Esophagus muscularis mucosa (tissue), 4 donors: ENCODE measurements at regions not wholly inside any gene's neighbourhood (a gene's known extent, or its start where the extent isn't known, plus 50 kb on each side); places are given as distances from the start of the nearest gene placed in this dataset.

ENCODE experiments used
- DNase-seq: peaks from one replicate; pipeline ENCODE4 v3.0.0-alpha.2; 2017; ENCODE audit errors: extremely low spot score
- H3K27ac ChIP-seq, 4 donors: fragments of 200-600 bp; sonication (generic); replicated peaks in 1 of 4; 1 replicate in 3 of 4; 2 replicates in 1 of 4; pipeline ENCODE4 v1.5.1; 2016 to 2019; ENCODE audit warnings: mild to moderate bottlenecking in 1 of 4
- H3K27me3 ChIP-seq, 4 donors: fragments of 200-600 bp; sonication (generic); one replicate each; pipeline versions ENCODE4 v1.5.1 to v1.6.0; 2016 to 2019
- H3K36me3 ChIP-seq, 4 donors: fragments of 200-600 bp; sonication (generic); one replicate each; pipeline ENCODE4 v1.5.1; 2016 to 2019
- H3K4me1 ChIP-seq, 4 donors: fragments of 200-600 bp; sonication (generic); one replicate each; pipeline ENCODE4 v1.5.1; 2016 to 2019
- H3K4me3 ChIP-seq, 4 donors: fragments of 200-600 bp; sonication (generic); 1 replicate in 2 of 4; 2 replicates in 2 of 4; pipeline ENCODE4 v1.5.1; 2016 to 2019; ENCODE audit warnings: mild to moderate bottlenecking in 4 of 4, moderate library complexity in 1 of 4
- H3K9me3 ChIP-seq, 4 donors: fragments of 200-600 bp; sonication (generic); 1 replicate in 3 of 4; 2 replicates in 1 of 4; pipeline ENCODE4 v1.5.1; 2016 to 2019
- CTCF ChIP-seq, 3 experiments: fragments of 200-600 bp in 2 of 3; fragments of 450-650 bp in 1 of 3; sonication (generic) in 2 of 3; IDR thresholded peaks; one replicate each; pipeline ENCODE4 v1.5.1; 2017 to 2019; ENCODE audit warnings: antibody characterized with exemption in 3 of 3, mild to moderate bottlenecking in 2 of 3, moderate library complexity in 1 of 3
- EP300 ChIP-seq: sonication (generic); formaldehyde crosslinking; IDR thresholded peaks from one replicate; pipeline ENCODE4 v1.6.1; 2017; ENCODE audit warnings: antibody characterized with exemption
- POLR2A ChIP-seq: fragments of 450-650 bp; IDR thresholded peaks from one replicate; pipeline ENCODE4 v1.6.1; 2017; ENCODE audit warnings: antibody characterized with exemption, moderate library complexity, mild to moderate bottlenecking, low read depth
- POLR2AphosphoS5 ChIP-seq, 2 donors: sonication (generic); formaldehyde crosslinking; IDR thresholded peaks; one replicate each; pipeline ENCODE4 v1.6.1; 2017; ENCODE audit warnings: antibody characterized with exemption in 2 of 2
- WGBS: methylation state at CpG from one replicate; pipeline ENCODE4 v1.1.5; 2018; 5-methylcytosine and 5-hydroxymethylcytosine counted together
- intact Hi-C: fragments of 100-400 bp; cut with DNase I; formaldehyde crosslinking; loops from one replicate; pipeline ENCODE4 v1.15.1; 2023

- H3K27ac ChIP-seq, result no peak overlapping the region
- H3K9me3 ChIP-seq, result no peaks in the 10 kb centered on the region
- H3K27me3 ChIP-seq, result no peaks in the 10 kb centered on the region
- no peak for DNase-seq
- 70% methylated on average over 5 of the region's 10 CpGs for WGBS
- no peak overlapping the region for H3K4me3 ChIP-seq
- TF ChIP-seq EP300 (no peak), POLR2AphosphoS5 (IDR thresholded peaks at IDR 0.05) (no peak), POLR2A (no peak), CTCF (IDR thresholded peaks at IDR 0.05) (no peak)
- intact Hi-C loops, result no loop called here
- H3K4me1 ChIP-seq, result no peaks in the 10 kb centered on the region
- H3K36me3 ChIP-seq, result no peaks in the 10 kb centered on the region
Observed at GRCh38 chr7:153934629-153935028, 117.6 kb upstream of the DPP6 start.

- 84% methylated on average over 12 of the region's 13 CpGs for WGBS
- intact Hi-C loops, result no loop called here
- H3K4me3 ChIP-seq, result no peak overlapping the region
- no peak overlapping the region for H3K27ac ChIP-seq
- no peaks in the 10 kb centered on the region for H3K4me1 ChIP-seq
- TF ChIP-seq POLR2AphosphoS5 (IDR thresholded peaks at IDR 0.05), result no peak
- TF ChIP-seq CTCF (IDR thresholded peaks at IDR 0.05), result no peak
- TF ChIP-seq EP300, result no peak
- no peak for TF ChIP-seq POLR2A
- H3K36me3 ChIP-seq, result no peaks in the 10 kb centered on the region
- no peaks in the 10 kb centered on the region for H3K9me3 ChIP-seq
- DNase-seq, result no peak
- H3K27me3 ChIP-seq, result no peaks in the 10 kb centered on the region
Observed at GRCh38 chr7:153935095-153935494, 117.1 kb upstream of the DPP6 start.

GRCh38 chr7:153938451-153938850 lies 113.7 kb upstream of the DPP6 start:
- 81% methylated on average over 8 of the region's 8 CpGs for WGBS
- Histone ChIP-seq H3K4me3 (no peak overlapping the region), H3K9me3 (no peaks in the 10 kb centered on the region), H3K36me3 (no peaks in the 10 kb centered on the region), H3K27me3 (no peaks in the 10 kb centered on the region), H3K4me1 (peaks cover 0 to 8% (median 5%) of the 10 kb centered on the region in 4 donors), H3K27ac (no peak overlapping the region)
- intact Hi-C loops, result no loop called here
- DNase-seq, result no peak
- TF ChIP-seq POLR2AphosphoS5 (IDR thresholded peaks at IDR 0.05), result no peak

- H3K27me3 ChIP-seq, result no peaks in the 10 kb centered on the region
- intact Hi-C loops, result no loop called here
- TF ChIP-seq POLR2A (no peak), POLR2AphosphoS5 (IDR thresholded peaks at IDR 0.05) (no peak), CTCF (IDR thresholded peaks at IDR 0.05) (no peak), EP300 (no peak)
- H3K4me1 ChIP-seq, result peaks cover 0 to 15% (median 12%) of the 10 kb centered on the region in 4 donors
- H3K4me3 ChIP-seq, result no peak overlapping the region
- no peak for DNase-seq
- no peak overlapping the region for H3K27ac ChIP-seq
- WGBS, result 65% methylated on average over 5 of the region's 5 CpGs
- H3K36me3 ChIP-seq, result no peaks in the 10 kb centered on the region
- no peaks in the 10 kb centered on the region for H3K9me3 ChIP-seq
Observed at GRCh38 chr7:153939177-153939576, 113.0 kb upstream of the DPP6 start.

GRCh38 chr7:153939654-153940053 lies 112.5 kb upstream of the DPP6 start:
- Histone ChIP-seq H3K36me3 (no peaks in the 10 kb centered on the region), H3K4me3 (no peak overlapping the region), H3K27me3 (no peaks in the 10 kb centered on the region), H3K9me3 (no peaks in the 10 kb centered on the region), H3K4me1 (peaks cover 0 to 15% (median 13%) of the 10 kb centered on the region in 4 donors), H3K27ac (no peak overlapping the region)
- no peak for DNase-seq
- intact Hi-C loops, result no loop called here
- 73% methylated on average over 3 of the region's 3 CpGs for WGBS
- TF ChIP-seq CTCF (IDR thresholded peaks at IDR 0.05), result no peak
- TF ChIP-seq POLR2A, result no peak
- TF ChIP-seq POLR2AphosphoS5 (IDR thresholded peaks at IDR 0.05), result no peak
- TF ChIP-seq EP300, result no peak
